ENCODE measurements at regions not wholly inside any gene's neighbourhood (a gene's known extent, or its start where the extent isn't known, plus 50 kb on each side); places are given as distances from the start of the nearest gene placed in this dataset.
"Not testable (repeated sequence)": the region's sequence is repeated elsewhere in the genome, so short reads cannot be mapped to it uniquely, and the experiment has no call there.

DNA sequence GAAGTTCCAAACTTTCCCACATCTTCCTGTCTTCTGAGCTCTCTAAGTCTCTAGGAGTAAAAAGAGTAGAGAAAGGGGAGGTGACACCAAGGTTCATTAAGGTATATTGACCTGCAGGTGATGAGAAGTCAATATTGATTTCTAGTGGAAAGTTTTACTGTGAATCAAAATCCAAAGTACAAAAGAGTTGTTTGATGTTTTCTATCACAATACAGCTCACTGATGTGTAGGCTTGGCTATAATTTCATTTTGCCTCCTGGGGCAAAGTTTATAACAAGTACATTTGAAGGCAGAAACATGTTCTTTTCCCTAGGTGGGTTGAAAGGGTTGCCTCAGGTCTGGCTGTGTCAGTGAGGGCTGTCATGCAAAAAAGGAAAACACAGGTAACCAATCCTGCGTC lies 65.2 kb upstream of the LRPPRC start:
- DNase-seq (ENCODE audit: extremely low read depth, low read depth): no peak
- no peak for TF ChIP-seq CTCF (IDR thresholded peaks at IDR 0.05; ENCODE audit: low read depth, low read length)

DNA sequence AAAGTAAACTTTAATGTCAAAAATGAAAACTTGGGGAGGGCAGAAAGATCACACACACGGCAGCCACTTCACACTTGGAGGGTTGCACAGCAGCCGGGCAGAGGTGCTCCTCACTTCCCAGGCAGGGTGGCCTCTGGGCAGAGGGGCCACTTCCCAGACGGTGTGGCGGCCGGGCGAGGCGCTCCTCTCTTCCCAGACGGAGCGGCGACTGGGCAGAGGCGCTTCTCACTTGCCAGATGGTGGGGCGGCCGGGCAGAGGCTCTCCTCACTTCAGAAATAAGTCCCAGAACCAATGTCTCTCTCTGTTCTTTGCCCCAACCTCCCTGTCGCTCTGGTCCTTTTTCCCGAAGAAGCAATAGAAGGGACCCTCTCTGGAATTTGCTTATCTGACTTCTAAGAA lies 65.7 kb upstream of the LRPPRC start:
- no peak for DNase-seq (ENCODE audit: extremely low read depth, low read depth)
- no peak for TF ChIP-seq CTCF (IDR thresholded peaks at IDR 0.05; ENCODE audit: low read depth, low read length)

- no peak for TF ChIP-seq CTCF (IDR thresholded peaks at IDR 0.05; ENCODE audit: low read depth, low read length)
- no peak for DNase-seq (ENCODE audit: extremely low read depth, low read depth)
Observed at GRCh38 chr2:44061876-44062275, 66.1 kb upstream of the LRPPRC start.

DNA sequence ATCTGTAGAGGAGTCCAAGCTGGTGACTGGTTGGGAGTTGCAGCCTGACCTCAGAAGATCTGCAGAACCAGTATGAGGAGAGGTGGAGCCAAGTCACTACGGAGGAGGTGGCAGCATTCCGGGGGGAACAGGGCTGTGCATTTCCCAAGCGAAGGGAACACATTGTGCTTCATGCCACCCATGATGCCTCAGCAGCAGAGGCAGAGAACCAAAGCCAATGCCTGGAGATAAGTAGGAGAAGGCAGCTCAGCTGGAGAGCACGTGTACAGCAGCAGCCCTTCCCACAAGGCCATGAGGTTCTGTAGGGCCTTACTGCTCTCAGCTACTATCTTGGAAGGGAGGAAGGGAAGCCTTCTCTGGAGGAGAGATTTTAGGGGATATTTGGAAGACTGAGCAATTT lies 67.2 kb upstream of the LRPPRC start:
- no peak for DNase-seq (ENCODE audit: extremely low read depth, low read depth)
- TF ChIP-seq CTCF (IDR thresholded peaks at IDR 0.05; ENCODE audit: low read depth, low read length): no peak

GRCh38 chr2:44064281-44064680 lies 68.5 kb upstream of the LRPPRC start:
- not testable (repeated sequence) for DNase-seq (ENCODE audit: extremely low read depth, low read depth)

DNA sequence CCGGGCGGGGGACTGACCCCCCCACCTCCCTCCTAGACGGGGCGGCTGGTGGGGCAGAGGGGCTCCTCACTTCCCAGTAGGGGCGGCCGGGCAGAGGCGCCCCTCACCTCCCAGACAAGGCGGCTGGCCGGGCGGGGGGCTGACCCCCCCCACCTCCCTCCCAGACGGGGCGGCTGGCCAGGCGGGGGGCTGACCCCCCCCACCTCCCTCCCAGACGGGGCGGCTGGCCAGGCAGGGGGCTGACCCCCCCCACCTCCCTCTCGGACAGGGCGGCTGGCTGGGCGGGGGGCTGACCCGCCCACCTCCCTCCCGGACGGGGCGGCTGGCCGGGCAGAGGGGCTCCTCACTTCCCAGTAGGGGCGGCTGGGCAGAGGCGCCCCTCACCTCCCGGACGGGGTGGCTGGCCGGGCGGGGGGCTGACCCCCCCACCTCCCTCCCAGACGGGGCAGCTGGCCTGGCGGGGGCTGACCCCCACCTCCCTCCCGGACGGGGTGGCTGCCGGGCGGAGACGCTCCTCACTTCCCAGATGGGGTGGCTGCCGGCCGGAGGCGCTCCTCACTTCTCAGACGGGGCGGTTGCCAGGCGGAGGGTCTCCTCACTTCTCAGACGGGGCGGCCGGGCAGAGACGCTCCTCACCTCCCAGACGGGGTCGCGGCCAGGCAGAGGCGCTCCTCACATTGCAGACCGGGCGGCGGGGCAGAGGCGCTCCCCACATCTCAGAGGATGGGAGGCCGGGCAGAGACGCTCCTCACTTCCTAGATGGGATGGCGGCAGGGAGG lies 71.4 kb upstream of the LRPPRC start:
- DNase-seq (ENCODE audit: extremely low read depth, low read depth): not testable (repeated sequence)

DNA sequence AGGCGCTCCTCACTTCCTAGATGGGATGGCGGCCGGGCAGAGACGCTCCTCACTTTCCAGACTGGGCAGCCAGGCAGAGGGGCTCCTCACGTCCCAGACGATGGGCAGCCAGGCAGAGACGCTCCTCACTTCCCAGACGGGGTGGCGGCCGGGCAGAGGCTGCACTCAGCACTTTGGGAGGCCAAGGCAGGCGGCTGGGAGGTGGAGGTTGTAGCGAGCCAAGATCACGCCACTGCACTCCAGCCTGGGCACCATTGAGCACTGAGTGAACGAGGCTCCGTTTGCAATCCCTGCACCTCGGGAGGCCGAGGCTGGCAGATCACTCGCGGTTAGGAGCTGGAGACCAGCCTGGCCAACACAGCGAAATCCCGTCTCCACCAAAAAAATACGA lies 72.0 kb upstream of the LRPPRC start:
- DNase-seq (ENCODE audit: extremely low read depth, low read depth): not testable (repeated sequence)

DNA sequence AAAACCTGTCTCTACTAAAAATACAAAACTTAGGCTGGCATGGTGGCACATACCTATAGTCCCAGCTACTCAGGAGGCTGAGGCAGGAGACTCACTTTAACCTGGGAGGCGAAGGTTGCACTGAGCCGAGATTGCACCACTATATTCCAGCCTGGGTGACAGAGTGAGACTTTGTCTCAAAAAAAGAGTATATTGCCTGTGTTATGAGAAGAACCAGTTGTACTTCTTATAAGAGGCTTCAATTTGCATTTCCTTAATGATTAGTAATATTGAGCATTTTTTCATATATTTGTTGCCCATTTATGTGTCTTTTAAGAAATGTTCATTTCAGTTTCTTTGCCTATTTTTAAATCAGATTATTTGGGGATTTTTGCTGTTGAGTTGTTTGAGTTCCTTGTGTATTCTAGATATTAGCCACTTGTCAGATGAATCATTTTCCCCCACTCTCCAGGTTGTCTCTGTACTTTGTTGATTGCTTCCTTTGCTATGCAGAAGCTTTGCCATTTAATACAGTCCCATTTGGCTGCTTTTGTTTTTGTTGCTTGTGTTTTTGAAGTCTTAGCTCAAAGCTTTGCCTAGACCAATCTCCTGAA lies 75.8 kb upstream of the LRPPRC start:
- TF ChIP-seq CTCF (IDR thresholded peaks at IDR 0.05; ENCODE audit: low read depth, low read length): no peak
- DNase-seq (ENCODE audit: extremely low read depth, low read depth): no peak

DNA sequence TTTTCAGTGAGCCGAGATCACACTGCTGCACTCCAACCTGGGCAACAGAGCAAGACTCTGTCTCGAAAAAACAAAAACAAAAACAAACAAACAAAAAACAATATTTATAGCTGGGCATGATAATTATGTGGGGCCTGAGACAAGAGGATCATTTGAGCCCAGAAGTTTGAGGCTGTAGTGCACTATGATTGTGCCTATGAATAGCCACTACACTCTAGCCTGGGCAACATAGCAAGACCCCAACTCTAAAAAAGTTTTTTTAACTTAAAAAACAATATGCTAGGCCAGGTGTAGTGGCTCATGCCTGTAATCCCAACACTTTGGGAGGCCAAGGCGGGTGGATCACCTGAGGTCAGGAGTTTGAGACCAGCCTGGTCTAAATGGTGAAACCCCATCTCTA lies 77.9 kb upstream of the LRPPRC start:
- not testable (repeated sequence) for DNase-seq (ENCODE audit: extremely low read depth, low read depth)

DNA sequence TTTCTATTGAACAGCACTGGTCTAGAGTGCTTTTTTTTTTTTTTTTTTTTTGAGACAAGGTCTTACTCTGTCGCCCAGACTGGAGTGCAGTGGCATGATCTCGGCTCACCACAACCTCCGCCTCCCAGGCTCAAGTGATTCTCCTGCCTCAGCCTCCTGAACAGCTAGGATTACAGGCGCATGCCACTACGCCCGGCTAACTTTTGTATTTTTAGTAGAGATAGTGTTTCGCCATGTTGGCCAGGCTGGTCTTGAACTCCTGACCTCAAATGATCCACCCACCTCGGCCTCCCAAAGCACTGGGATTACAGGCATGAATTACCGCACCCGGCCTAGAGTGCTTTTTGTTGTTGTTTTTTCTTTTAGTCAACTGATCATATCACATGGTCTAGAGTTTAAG lies 79.0 kb upstream of the LRPPRC start:
- not testable (repeated sequence) for DNase-seq (ENCODE audit: extremely low read depth, low read depth)

Data from AG09319 (cell line).